ENCODE measurements at regions not wholly inside any gene's neighbourhood (a gene's known extent, or its start where the extent isn't known, plus 50 kb on each side); places are given as distances from the start of the nearest gene placed in this dataset.

- DNase-seq: no peak
- H3K27ac ChIP-seq: no peak overlapping the region
- intact Hi-C loops (cut with DNase I; ENCODE audit: low total_unique reads): no loop called here
- H3K4me3 ChIP-seq: no peak overlapping the region
- H3K9me3 ChIP-seq: no peaks in the 10 kb centered on the region
- WGBS, 2 donors: 86 to 94% methylated on average over 7 of the region's 7 CpGs
- TF ChIP-seq CTCF (IDR thresholded peaks at IDR 0.05) (no peak), POLR2A (IDR thresholded peaks at IDR 0.05) (no peak)
- H3K27me3 ChIP-seq: no peaks in the 10 kb centered on the region
- H3K36me3 ChIP-seq (ENCODE audit: low read depth, missing control alignments): no peaks in the 10 kb centered on the region
- no peaks in the 10 kb centered on the region for H3K4me1 ChIP-seq
These were observed 101.2 kb downstream of the ZNF519 start for GRCh38 chr18:14031053-14031452.

DNA sequence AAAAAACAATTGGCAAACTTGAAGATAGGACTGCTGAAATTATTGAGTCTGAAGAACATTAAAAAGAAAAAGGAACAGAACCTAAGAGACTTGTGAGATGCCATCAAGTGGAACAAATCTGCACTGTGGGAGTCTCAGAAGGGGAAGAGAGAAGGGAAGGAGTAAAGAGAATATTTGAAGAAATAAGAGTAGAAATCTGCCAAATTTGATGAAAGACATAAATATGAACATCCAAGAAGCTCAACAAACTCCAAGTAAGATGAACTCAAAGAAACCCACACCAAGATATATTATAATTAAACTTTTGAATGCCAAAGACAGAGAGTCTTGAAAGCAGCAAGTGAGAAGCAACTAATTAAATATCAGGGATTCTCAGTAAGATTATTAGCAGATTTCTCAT lies 102.7 kb downstream of the ZNF519 start:
- Histone ChIP-seq H3K27ac (no peak overlapping the region), H3K36me3 (ENCODE audit: low read depth, missing control alignments) (no peaks in the 10 kb centered on the region), H3K4me1 (no peaks in the 10 kb centered on the region), H3K4me3 (no peak overlapping the region), H3K9me3 (no peaks in the 10 kb centered on the region), H3K27me3 (no peaks in the 10 kb centered on the region)
- no peak for DNase-seq
- TF ChIP-seq CTCF (IDR thresholded peaks at IDR 0.05): no peak
- TF ChIP-seq POLR2A (IDR thresholded peaks at IDR 0.05): no peak
- intact Hi-C loops (cut with DNase I; ENCODE audit: low total_unique reads): no loop called here

- DNase-seq: no peak
- TF ChIP-seq POLR2A (IDR thresholded peaks at IDR 0.05) (no peak), CTCF (IDR thresholded peaks at IDR 0.05) (no peak)
- WGBS, 2 donors: 59 to 64% methylated on average over 4 of the region's 4 CpGs
- Histone ChIP-seq H3K36me3 (ENCODE audit: low read depth, missing control alignments) (no peaks in the 10 kb centered on the region), H3K4me3 (no peak overlapping the region), H3K27me3 (no peaks in the 10 kb centered on the region), H3K9me3 (no peaks in the 10 kb centered on the region), H3K4me1 (no peaks in the 10 kb centered on the region), H3K27ac (no peak overlapping the region)
- intact Hi-C loops (cut with DNase I; ENCODE audit: low total_unique reads): no loop called here
These were observed 106.0 kb downstream of the ZNF519 start for GRCh38 chr18:14026199-14026598.

GRCh38 chr18:14025306-14025940 lies 106.8 kb downstream of the ZNF519 start:
- Histone ChIP-seq H3K27me3 (no peaks in the 10 kb centered on the region), H3K9me3 (no peaks in the 10 kb centered on the region), H3K36me3 (ENCODE audit: low read depth, missing control alignments) (no peaks in the 10 kb centered on the region), H3K4me1 (no peaks in the 10 kb centered on the region), H3K27ac (no peak overlapping the region), H3K4me3 (no peak overlapping the region)
- no peak for DNase-seq
- TF ChIP-seq POLR2A (IDR thresholded peaks at IDR 0.05): no peak
- no peak for TF ChIP-seq CTCF (IDR thresholded peaks at IDR 0.05)
- WGBS, 2 donors: 42 to 54% methylated on average over 1 of the region's 1 CpG
- intact Hi-C loops (cut with DNase I; ENCODE audit: low total_unique reads): no loop called here

- 34 to 39% methylated on average over 1 of the region's 1 CpG for WGBS, 2 donors
- Histone ChIP-seq H3K27ac (no peak overlapping the region), H3K4me3 (no peak overlapping the region), H3K27me3 (no peaks in the 10 kb centered on the region), H3K36me3 (ENCODE audit: low read depth, missing control alignments) (no peaks in the 10 kb centered on the region), H3K4me1 (no peaks in the 10 kb centered on the region), H3K9me3 (no peaks in the 10 kb centered on the region)
- intact Hi-C loops (cut with DNase I; ENCODE audit: low total_unique reads): no loop called here
- DNase-seq: no peak
- TF ChIP-seq POLR2A (IDR thresholded peaks at IDR 0.05) (no peak), CTCF (IDR thresholded peaks at IDR 0.05) (no peak)
These were observed 100.1 kb upstream of the MC2R start for GRCh38 chr18:14015416-14015815.
